ENCODE measurements at regions not wholly inside any gene's neighbourhood (a gene's known extent, or its start where the extent isn't known, plus 50 kb on each side); places are given as distances from the start of the nearest gene placed in this dataset.

DNA sequence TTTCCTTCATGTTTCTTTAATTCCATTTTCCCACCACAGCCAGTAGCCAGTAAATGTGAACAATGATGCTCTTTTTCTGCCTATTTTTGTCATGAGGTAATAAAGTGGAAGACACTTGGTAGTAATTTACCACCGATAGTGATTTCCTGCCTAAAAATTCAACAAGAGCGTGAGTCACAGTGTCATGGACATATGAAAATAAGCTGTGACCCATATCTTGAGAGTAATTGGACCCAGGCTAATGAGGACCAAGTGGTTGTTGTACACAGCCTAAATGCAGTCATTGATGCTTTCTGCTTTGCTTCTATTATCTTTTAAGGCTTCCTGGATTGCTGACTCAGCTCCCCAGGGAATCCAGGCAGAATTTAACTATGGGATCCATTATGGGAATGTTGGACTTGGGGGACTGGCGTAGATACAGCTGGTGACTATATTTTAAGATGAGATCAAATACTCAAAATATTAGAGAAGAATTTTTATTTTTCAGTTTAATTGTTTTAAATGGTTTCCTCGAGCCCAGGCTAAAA, 265.9 kb upstream of the FERMT1 start:
- no peak for TF ChIP-seq CTCF (IDR thresholded peaks at IDR 0.05)
- Histone ChIP-seq H3K4me1 (no peaks in the 10 kb centered on the region), H3K36me3 (no peaks in the 10 kb centered on the region), H3K27ac (no peak overlapping the region), H3K4me3 (no peak overlapping the region), H3K9me3 (peaks cover 0 to 7% (median 0%) of the 10 kb centered on the region in 11 donors), H3K27me3 (no peaks in the 10 kb centered on the region)
- no peak for ATAC-seq
- DNase-seq = no peak
- WGBS, 2 donors = 55% methylated on average over 4 of the region's 4 CpGs
- intact Hi-C loops (cut with DNase I) = no loop called here

DNA sequence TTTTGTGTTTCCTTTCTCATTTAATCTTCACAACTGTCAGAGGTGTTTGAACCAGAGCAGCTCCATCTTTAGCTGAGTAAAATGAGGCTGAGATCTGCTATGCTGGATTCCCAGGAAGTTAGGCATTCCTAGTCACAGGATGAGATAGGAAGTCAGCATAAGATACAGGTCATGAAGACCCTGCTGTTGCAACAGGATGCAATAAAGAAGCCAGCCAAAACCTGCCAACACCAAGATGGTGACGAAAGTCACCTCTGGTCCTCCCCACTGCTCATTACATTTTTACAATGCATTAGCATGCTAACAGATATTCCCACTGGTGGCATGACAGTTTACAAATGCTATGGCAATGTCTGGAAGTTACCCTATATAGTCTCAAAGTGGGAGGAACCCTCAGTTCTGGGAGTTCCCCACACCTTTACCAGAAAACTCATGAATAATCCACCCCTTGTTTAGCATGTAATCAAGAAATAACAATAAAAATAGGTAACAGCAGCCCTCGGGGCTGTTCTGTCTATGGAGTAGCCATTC, 262.2 kb upstream of the FERMT1 start:
- WGBS, 2 donors = 73 to 84% methylated on average over 2 of the region's 2 CpGs
- Histone ChIP-seq H3K27ac (no peak overlapping the region), H3K27me3 (no peaks in the 10 kb centered on the region), H3K9me3 (peaks cover 0 to 7% (median 0%) of the 10 kb centered on the region in 11 donors), H3K4me3 (no peak overlapping the region), H3K4me1 (no peaks in the 10 kb centered on the region), H3K36me3 (no peaks in the 10 kb centered on the region)
- no peak for TF ChIP-seq CTCF (IDR thresholded peaks at IDR 0.05)
- intact Hi-C loops (cut with DNase I) = no loop called here
- DNase-seq (no peak), ATAC-seq (no peak)

- peak in 2 of 8 donors; percentile 31 to 70 for ATAC-seq
- 58 to 60% methylated on average over 4 of the region's 4 CpGs for WGBS, 2 donors
- intact Hi-C loops (cut with DNase I) = no loop called here
Observed at GRCh38 chr20:6384380-6384779, 261.6 kb upstream of the FERMT1 start.

GRCh38 chr20:6381887-6382286, 259.1 kb upstream of the FERMT1 start:
- Histone ChIP-seq H3K4me1 (no peaks in the 10 kb centered on the region), H3K27ac (no peak overlapping the region), H3K9me3 (peaks cover 0 to 6% (median 0%) of the 10 kb centered on the region in 11 donors), H3K4me3 (no peak overlapping the region), H3K36me3 (no peaks in the 10 kb centered on the region), H3K27me3 (no peaks in the 10 kb centered on the region)
- DNase-seq = no peak
- peak in 5 of 9 donors; percentile 10 to 46 (median 25) for TF ChIP-seq CTCF (IDR thresholded peaks at IDR 0.05)
- intact Hi-C loops (cut with DNase I) = no loop called here
- 39 to 41% methylated on average over 4 of the region's 4 CpGs for WGBS, 2 donors
- ATAC-seq = no peak

More at GRCh38 chr20:6384380-6384779, 261.6 kb upstream of the FERMT1 start:
- no peaks in the 10 kb centered on the region for H3K36me3 ChIP-seq
- H3K27me3 ChIP-seq = no peaks in the 10 kb centered on the region
- H3K4me1 ChIP-seq = no peaks in the 10 kb centered on the region
- H3K4me3 ChIP-seq = no peak overlapping the region
- DNase-seq = no peak
- H3K27ac ChIP-seq = no peak overlapping the region
- H3K9me3 ChIP-seq = peaks cover 0 to 7% (median 0%) of the 10 kb centered on the region in 11 donors
- TF ChIP-seq CTCF (IDR thresholded peaks at IDR 0.05) = no peak

Data from heart right ventricle (tissue), 16 donors.